K562 (cell line): ENCODE measurements at regions not wholly inside any gene's neighbourhood (a gene's known extent, or its start where the extent isn't known, plus 50 kb on each side); places are given as distances from the start of the nearest gene placed in this dataset.

Experiments
- NFE2L1 ChIP-seq: fragments of 450-650 bp; IDR thresholded peaks from 2 replicates; pipeline ENCODE4 v1.6.1; 2016; ENCODE audit warnings: missing genetic modification characterization, low read depth, mild to moderate bottlenecking, missing compliant biosample characterization, moderate library complexity, borderline replicate concordance
- POLR2A ChIP-seq: fragments of 450-650 bp; conservative IDR thresholded peaks from 2 replicates; pipeline ENCODE4 v1.6.1; 2016
- RBM17 ChIP-seq: fragments of 200-400 bp; formaldehyde crosslinking; IDR thresholded peaks from 2 replicates; pipeline ENCODE4 v1.6.1; 2017; ENCODE audit warnings: low read depth, mild to moderate bottlenecking, low read length, borderline replicate concordance
- TF ChIP-seq, protein P1 (sequence below), 2 experiments: IDR thresholded peaks; 2 replicates each; pipeline ENCODE4 v1.6.1; 2012; ENCODE audit warnings: improper control_type of control experiment in 2 of 2, low read depth in 2 of 2, low read length in 2 of 2, borderline replicate concordance in 1 of 2

DNA sequence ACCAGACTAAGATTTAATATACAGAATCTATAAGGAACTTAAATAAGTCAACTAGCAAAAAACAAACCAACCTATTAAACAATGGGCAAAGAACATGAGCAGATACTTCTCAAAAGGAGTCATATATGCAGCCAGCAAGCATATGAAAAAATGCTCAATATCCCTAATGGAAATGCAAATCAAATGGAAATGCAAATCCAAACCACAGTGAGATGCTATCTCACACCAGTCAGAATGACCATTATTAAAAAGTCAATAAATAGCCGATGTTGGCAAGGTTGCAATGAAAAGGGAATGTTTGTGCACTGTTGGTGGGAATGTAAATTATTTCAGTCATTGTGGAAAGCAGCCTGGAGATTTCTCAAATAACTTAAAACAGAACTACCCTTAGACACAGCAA lies 97.0 kb upstream of the SLC6A14 start:
- TF ChIP-seq, protein P1, sequence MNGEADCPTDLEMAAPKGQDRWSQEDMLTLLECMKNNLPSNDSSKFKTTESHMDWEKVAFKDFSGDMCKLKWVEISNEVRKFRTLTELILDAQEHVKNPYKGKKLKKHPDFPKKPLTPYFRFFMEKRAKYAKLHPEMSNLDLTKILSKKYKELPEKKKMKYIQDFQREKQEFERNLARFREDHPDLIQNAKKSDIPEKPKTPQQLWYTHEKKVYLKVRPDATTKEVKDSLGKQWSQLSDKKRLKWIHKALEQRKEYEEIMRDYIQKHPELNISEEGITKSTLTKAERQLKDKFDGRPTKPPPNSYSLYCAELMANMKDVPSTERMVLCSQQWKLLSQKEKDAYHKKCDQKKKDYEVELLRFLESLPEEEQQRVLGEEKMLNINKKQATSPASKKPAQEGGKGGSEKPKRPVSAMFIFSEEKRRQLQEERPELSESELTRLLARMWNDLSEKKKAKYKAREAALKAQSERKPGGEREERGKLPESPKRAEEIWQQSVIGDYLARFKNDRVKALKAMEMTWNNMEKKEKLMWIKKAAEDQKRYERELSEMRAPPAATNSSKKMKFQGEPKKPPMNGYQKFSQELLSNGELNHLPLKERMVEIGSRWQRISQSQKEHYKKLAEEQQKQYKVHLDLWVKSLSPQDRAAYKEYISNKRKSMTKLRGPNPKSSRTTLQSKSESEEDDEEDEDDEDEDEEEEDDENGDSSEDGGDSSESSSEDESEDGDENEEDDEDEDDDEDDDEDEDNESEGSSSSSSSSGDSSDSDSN (IDR thresholded peaks at IDR 0.05; ENCODE audit: borderline replicate concordance in 1 of 2, low read depth in 2 of 2, low read length in 2 of 2): no peak
- TF ChIP-seq NFE2L1 (no peak), RBM17 (no peak), POLR2A (no peak)
